Glutamatergic neuron (in vitro differentiated cells): ENCODE measurements at regions not wholly inside any gene's neighbourhood (a gene's known extent, or its start where the extent isn't known, plus 50 kb on each side); places are given as distances from the start of the nearest gene placed in this dataset.
A peak's percentile ranks its signal among the peaks of the same experiment; 100 is the strongest.

ENCODE experiments used
- DNase-seq: peaks from one replicate; pipeline ENCODE4 v3.0.0; 2022
- H3K27ac Mint-ChIP-seq: one replicate; pipeline ENCODE4 v1.8.0; 2020; ENCODE audit warnings: mild to moderate bottlenecking, mixed read lengths, inconsistent platforms; ENCODE audit not compliant: unreplicated experiment
- H3K27me3 Mint-ChIP-seq: one replicate; pipeline ENCODE4 v1.8.0; 2020; ENCODE audit warnings: mild to moderate bottlenecking, moderate library complexity, mixed read lengths, inconsistent platforms; ENCODE audit not compliant: unreplicated experiment
- H3K36me3 Mint-ChIP-seq: one replicate; pipeline ENCODE4 v1.8.0; 2020; ENCODE audit warnings: mild to moderate bottlenecking, mixed read lengths, inconsistent platforms; ENCODE audit not compliant: unreplicated experiment
- H3K4me1 Mint-ChIP-seq: one replicate; pipeline ENCODE4 v1.8.0; 2020; ENCODE audit warnings: mild to moderate bottlenecking, low read depth, mixed read lengths, inconsistent platforms; ENCODE audit not compliant: unreplicated experiment
- H3K4me3 Mint-ChIP-seq: one replicate; pipeline ENCODE4 v1.8.0; 2020; ENCODE audit warnings: mild to moderate bottlenecking, mixed read lengths, inconsistent platforms; ENCODE audit not compliant: unreplicated experiment
- H3K9me3 Mint-ChIP-seq: one replicate; pipeline ENCODE4 v1.8.0; 2020; ENCODE audit warnings: mild to moderate bottlenecking, moderate library complexity, mixed read lengths, inconsistent platforms; ENCODE audit not compliant: unreplicated experiment
- CTCF ChIP-seq: fragments of 200-600 bp; sonication (generic); IDR thresholded peaks from one replicate; pipeline ENCODE4 v1.5.0; 2021; ENCODE audit not compliant: partially characterized antibody, unreplicated experiment

GRCh38 chr14:81940651-81941050 lies 407.0 kb upstream of the SEL1L start:
- peaks cover 4% of the 10 kb centered on the region for H3K9me3 Mint-ChIP-seq
- H3K36me3 Mint-ChIP-seq = peaks cover 6% of the 10 kb centered on the region
- H3K27me3 Mint-ChIP-seq = peaks cover 2% of the 10 kb centered on the region
- H3K4me1 Mint-ChIP-seq = peaks cover 11% of the 10 kb centered on the region
- TF ChIP-seq CTCF = no peak
- no peak overlapping the region for H3K27ac Mint-ChIP-seq
- H3K4me3 Mint-ChIP-seq = no peak overlapping the region
- DNase-seq = no peak

- Mint-ChIP-seq H3K9me3 (peaks cover 4% of the 10 kb centered on the region), H3K27ac (no peak overlapping the region), H3K36me3 (peaks cover 6% of the 10 kb centered on the region), H3K27me3 (peaks cover 2% of the 10 kb centered on the region), H3K4me1 (peaks cover 19% of the 10 kb centered on the region), H3K4me3 (no peak overlapping the region)
- TF ChIP-seq CTCF = no peak
- DNase-seq = no peak
Measured at GRCh38 chr14:81942071-81942470, 408.4 kb upstream of the SEL1L start.

GRCh38 chr14:81946375-81946774 lies 412.7 kb upstream of the SEL1L start:
- Mint-ChIP-seq H3K4me3 (peak overlapping the region; percentile 40), H3K27ac (peak overlapping the region; percentile 95), H3K36me3 (no peaks in the 10 kb centered on the region), H3K27me3 (no peaks in the 10 kb centered on the region), H3K4me1 (peaks cover 21% of the 10 kb centered on the region), H3K9me3 (peaks cover 2% of the 10 kb centered on the region)
- no peak for DNase-seq
- TF ChIP-seq CTCF = no peak

- peak overlapping the region; percentile 40 for H3K4me3 Mint-ChIP-seq
Measured at GRCh38 chr14:81946834-81947798, 413.5 kb upstream of the SEL1L start.

More at GRCh38 chr14:81946834-81947798, 413.5 kb upstream of the SEL1L start:
- H3K27ac Mint-ChIP-seq = peak overlapping the region; percentile 95
- no peak for DNase-seq
- no peaks in the 10 kb centered on the region for H3K36me3 Mint-ChIP-seq
- TF ChIP-seq CTCF = no peak
- peaks cover 2% of the 10 kb centered on the region for H3K9me3 Mint-ChIP-seq
- peaks cover 21% of the 10 kb centered on the region for H3K4me1 Mint-ChIP-seq
- H3K27me3 Mint-ChIP-seq = no peaks in the 10 kb centered on the region
